ENCODE measurements at regions not wholly inside any gene's neighbourhood (a gene's known extent, or its start where the extent isn't known, plus 50 kb on each side); places are given as distances from the start of the nearest gene placed in this dataset.

DNA sequence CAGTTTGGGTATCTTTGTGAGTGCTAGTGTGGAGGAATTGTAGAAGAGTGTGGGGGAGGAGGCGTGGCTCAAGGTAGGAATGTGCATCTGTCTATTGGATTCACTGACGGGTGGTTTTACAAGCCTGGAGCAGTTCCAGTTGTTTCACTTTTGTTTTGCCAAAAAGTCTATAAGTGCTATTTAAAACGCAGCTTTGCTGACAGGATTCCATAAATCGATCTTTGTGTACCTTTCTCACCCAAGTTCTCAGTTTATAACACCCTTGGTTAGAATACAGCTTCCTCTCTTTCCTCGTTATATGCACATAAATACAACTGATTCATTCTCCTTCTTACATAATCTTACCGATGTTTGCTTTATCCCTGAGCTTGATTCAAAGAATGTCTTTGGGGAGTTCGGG, 123.2 kb upstream of the UBE2E2 start (continued):
- no peak for TF ChIP-seq ZNF658 (tag by site-specific recombination; IDR thresholded peaks at IDR 0.05)
- TF ChIP-seq, protein P1, sequence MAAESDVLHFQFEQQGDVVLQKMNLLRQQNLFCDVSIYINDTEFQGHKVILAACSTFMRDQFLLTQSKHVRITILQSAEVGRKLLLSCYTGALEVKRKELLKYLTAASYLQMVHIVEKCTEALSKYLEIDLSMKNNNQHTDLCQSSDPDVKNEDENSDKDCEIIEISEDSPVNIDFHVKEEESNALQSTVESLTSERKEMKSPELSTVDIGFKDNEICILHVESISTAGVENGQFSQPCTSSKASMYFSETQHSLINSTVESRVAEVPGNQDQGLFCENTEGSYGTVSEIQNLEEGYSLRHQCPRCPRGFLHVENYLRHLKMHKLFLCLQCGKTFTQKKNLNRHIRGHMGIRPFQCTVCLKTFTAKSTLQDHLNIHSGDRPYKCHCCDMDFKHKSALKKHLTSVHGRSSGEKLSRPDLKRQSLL (tag by site-specific recombination; IDR thresholded peaks at IDR 0.05): no peak
- TF ChIP-seq, protein P2, sequence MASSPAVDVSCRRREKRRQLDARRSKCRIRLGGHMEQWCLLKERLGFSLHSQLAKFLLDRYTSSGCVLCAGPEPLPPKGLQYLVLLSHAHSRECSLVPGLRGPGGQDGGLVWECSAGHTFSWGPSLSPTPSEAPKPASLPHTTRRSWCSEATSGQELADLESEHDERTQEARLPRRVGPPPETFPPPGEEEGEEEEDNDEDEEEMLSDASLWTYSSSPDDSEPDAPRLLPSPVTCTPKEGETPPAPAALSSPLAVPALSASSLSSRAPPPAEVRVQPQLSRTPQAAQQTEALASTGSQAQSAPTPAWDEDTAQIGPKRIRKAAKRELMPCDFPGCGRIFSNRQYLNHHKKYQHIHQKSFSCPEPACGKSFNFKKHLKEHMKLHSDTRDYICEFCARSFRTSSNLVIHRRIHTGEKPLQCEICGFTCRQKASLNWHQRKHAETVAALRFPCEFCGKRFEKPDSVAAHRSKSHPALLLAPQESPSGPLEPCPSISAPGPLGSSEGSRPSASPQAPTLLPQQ (tag by site-specific recombination; IDR thresholded peaks at IDR 0.05): no peak
- 0 out of 2 replicates have a peak, but pooled peaks have one; percentile 21 for TF ChIP-seq ZFHX2 (tag by site-specific recombination; conservative IDR thresholded peaks at IDR 0.05)
- TF ChIP-seq ZNF266 (tag by site-specific recombination; IDR thresholded peaks at IDR 0.05; ENCODE audit: low read depth): no peak
- no peak for TF ChIP-seq ZNF610 (tag by site-specific recombination; IDR thresholded peaks at IDR 0.05; ENCODE audit: borderline replicate concordance)
- no peak for TF ChIP-seq ZNF473 (tag by site-specific recombination; IDR thresholded peaks at IDR 0.05)
- TF ChIP-seq SCRT2 (tag by site-specific recombination; IDR thresholded peaks at IDR 0.05): no peak
- TF ChIP-seq ZNF670 (tag by site-specific recombination; IDR thresholded peaks at IDR 0.05; ENCODE audit: low read depth): no peak
- TF ChIP-seq RBAK (tag by site-specific recombination; IDR thresholded peaks at IDR 0.05): no peak
- no peak for TF ChIP-seq ZNF37A (tag by site-specific recombination; IDR thresholded peaks at IDR 0.05)
- TF ChIP-seq, protein P3, sequence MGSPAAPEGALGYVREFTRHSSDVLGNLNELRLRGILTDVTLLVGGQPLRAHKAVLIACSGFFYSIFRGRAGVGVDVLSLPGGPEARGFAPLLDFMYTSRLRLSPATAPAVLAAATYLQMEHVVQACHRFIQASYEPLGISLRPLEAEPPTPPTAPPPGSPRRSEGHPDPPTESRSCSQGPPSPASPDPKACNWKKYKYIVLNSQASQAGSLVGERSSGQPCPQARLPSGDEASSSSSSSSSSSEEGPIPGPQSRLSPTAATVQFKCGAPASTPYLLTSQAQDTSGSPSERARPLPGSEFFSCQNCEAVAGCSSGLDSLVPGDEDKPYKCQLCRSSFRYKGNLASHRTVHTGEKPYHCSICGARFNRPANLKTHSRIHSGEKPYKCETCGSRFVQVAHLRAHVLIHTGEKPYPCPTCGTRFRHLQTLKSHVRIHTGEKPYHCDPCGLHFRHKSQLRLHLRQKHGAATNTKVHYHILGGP (tag by site-specific recombination; IDR thresholded peaks at IDR 0.05): no peak
- TF ChIP-seq, protein P4, sequence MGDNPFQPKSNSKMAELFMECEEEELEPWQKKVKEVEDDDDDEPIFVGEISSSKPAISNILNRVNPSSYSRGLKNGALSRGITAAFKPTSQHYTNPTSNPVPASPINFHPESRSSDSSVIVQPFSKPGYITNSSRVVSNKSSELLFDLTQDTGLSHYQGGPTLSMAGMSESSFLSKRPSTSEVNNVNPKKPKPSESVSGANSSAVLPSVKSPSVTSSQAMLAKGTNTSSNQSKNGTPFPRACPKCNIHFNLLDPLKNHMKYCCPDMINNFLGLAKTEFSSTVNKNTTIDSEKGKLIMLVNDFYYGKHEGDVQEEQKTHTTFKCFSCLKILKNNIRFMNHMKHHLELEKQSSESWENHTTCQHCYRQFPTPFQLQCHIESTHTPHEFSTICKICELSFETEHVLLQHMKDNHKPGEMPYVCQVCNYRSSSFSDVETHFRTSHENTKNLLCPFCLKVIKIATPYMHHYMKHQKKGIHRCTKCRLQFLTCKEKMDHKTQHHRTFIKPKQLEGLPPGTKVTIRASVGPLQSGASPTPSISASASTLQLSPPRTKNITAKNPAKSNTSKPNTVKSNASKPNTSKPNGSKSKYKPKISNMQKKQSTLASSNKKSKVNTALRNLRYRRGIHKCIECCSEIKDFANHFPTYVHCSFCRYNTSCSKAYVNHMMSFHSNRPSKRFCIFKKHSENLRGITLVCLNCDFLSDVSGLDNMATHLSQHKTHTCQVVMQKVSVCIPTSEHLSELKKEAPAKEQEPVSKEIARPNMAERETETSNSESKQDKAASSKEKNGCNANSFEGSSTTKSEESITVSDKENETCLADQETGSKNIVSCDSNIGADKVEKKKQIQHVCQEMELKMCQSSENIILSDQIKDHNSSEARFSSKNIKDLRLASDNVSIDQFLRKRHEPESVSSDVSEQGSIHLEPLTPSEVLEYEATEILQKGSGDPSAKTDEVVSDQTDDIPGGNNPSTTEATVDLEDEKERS (tag by site-specific recombination; IDR thresholded peaks at IDR 0.05): no peak
- no peak for TF ChIP-seq ZNF140 (tag by site-specific recombination; IDR thresholded peaks at IDR 0.05)
- peak; percentile 95 for TF ChIP-seq ZBTB20 (tag by site-specific recombination; IDR thresholded peaks at IDR 0.05)
- TF ChIP-seq ZNF596 (tag by site-specific recombination; IDR thresholded peaks at IDR 0.05): no peak
- TF ChIP-seq ZNF501 (tag by site-specific recombination; IDR thresholded peaks at IDR 0.05): no peak
- TF ChIP-seq, protein P5, sequence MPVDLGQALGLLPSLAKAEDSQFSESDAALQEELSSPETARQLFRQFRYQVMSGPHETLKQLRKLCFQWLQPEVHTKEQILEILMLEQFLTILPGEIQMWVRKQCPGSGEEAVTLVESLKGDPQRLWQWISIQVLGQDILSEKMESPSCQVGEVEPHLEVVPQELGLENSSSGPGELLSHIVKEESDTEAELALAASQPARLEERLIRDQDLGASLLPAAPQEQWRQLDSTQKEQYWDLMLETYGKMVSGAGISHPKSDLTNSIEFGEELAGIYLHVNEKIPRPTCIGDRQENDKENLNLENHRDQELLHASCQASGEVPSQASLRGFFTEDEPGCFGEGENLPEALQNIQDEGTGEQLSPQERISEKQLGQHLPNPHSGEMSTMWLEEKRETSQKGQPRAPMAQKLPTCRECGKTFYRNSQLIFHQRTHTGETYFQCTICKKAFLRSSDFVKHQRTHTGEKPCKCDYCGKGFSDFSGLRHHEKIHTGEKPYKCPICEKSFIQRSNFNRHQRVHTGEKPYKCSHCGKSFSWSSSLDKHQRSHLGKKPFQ (tag by site-specific recombination; IDR thresholded peaks at IDR 0.05): no peak
- TF ChIP-seq ZNF146 (tag by site-specific recombination; IDR thresholded peaks at IDR 0.05): no peak
- no peak for TF ChIP-seq ZNF19 (tag by site-specific recombination; IDR thresholded peaks at IDR 0.05; ENCODE audit: low read depth)
- no peak for TF ChIP-seq ZNF138 (tag by site-specific recombination; IDR thresholded peaks at IDR 0.05; ENCODE audit: borderline replicate concordance)
- no peak for TF ChIP-seq ZFP37 (tag by site-specific recombination; IDR thresholded peaks at IDR 0.05)
- TF ChIP-seq ZBTB1 (tag by site-specific recombination; IDR thresholded peaks at IDR 0.05): no peak
- no peak for TF ChIP-seq OSR2 (tag by site-specific recombination; IDR thresholded peaks at IDR 0.05)
- TF ChIP-seq, protein P6, sequence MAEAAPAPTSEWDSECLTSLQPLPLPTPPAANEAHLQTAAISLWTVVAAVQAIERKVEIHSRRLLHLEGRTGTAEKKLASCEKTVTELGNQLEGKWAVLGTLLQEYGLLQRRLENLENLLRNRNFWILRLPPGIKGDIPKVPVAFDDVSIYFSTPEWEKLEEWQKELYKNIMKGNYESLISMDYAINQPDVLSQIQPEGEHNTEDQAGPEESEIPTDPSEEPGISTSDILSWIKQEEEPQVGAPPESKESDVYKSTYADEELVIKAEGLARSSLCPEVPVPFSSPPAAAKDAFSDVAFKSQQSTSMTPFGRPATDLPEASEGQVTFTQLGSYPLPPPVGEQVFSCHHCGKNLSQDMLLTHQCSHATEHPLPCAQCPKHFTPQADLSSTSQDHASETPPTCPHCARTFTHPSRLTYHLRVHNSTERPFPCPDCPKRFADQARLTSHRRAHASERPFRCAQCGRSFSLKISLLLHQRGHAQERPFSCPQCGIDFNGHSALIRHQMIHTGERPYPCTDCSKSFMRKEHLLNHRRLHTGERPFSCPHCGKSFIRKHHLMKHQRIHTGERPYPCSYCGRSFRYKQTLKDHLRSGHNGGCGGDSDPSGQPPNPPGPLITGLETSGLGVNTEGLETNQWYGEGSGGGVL (tag by site-specific recombination; IDR thresholded peaks at IDR 0.05): 0 out of 2 replicates have a peak, but pooled peaks have one; percentile 44
- no peak for TF ChIP-seq MYNN (tag by site-specific recombination; IDR thresholded peaks at IDR 0.05; ENCODE audit: borderline replicate concordance)
- no peak for TF ChIP-seq ZNF626 (tag by site-specific recombination; IDR thresholded peaks at IDR 0.05)
- no peak for TF ChIP-seq ZNF426 (tag by site-specific recombination; IDR thresholded peaks at IDR 0.05)
- TF ChIP-seq ZBTB17 (tag by site-specific recombination; IDR thresholded peaks at IDR 0.05): 0 out of 2 replicates have a peak, but pooled peaks have one; percentile 43
- TF ChIP-seq, protein P7, sequence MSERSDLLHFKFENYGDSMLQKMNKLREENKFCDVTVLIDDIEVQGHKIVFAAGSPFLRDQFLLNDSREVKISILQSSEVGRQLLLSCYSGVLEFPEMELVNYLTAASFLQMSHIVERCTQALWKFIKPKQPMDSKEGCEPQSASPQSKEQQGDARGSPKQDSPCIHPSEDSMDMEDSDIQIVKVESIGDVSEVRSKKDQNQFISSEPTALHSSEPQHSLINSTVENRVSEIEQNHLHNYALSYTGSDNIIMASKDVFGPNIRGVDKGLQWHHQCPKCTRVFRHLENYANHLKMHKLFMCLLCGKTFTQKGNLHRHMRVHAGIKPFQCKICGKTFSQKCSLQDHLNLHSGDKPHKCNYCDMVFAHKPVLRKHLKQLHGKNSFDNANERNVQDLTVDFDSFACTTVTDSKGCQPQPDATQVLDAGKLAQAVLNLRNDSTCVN (tag by site-specific recombination; optimal IDR thresholded peaks at IDR 0.05): no peak

All from HEK293 (cell line).